HCT116 (cell line): ENCODE measurements at regions not wholly inside any gene's neighbourhood (a gene's known extent, or its start where the extent isn't known, plus 50 kb on each side); places are given as distances from the start of the nearest gene placed in this dataset.

Experiments
- ATAC-seq: fragments of 200-7000 bp; cut with Tn5 transposase; 2 replicates; pipeline ENCODE4 v1.9.1; 2020; ENCODE audit warnings: mild to moderate bottlenecking, moderate library complexity
- BruUV-seq: library from RNA; stranded (reverse); fragments of 400-500 nt; replicated peaks from 2 replicates; lab custom pipeline; 2021; lab: Mats Ljungman, UMichigan
- CTCF ChIA-PET: fragments of 300-600 bp; sonication (Branson Sonifier 250); formaldehyde crosslinking; loops from one replicate; lab custom pipeline; 2021; ENCODE audit warnings: antibody characterized with exemption; lab: Charles Lee
- POLR2A ChIA-PET: fragments of 300-600, 350-600 bp; sonication (Branson Sonifier 250); formaldehyde crosslinking; loops from one replicate; lab custom pipeline; 2021; ENCODE audit warnings: antibody characterized with exemption; lab: Charles Lee
- RAD21 ChIA-PET, 2 experiments: fragments of 300-600 bp; sonication (Branson Sonifier 250); formaldehyde crosslinking; loops; one replicate each; lab custom pipeline; 2023; ENCODE audit warnings: low total read pairs in 2 of 2; ENCODE audit not compliant: uncharacterized antibody in 2 of 2, unreplicated experiment in 2 of 2, low non-redundant PET in 1 of 2; lab: Charles Lee
- DNase-seq: peaks from one replicate; pipeline ENCODE4 v3.0.0-alpha.2; 2010; ENCODE audit warnings: low read depth, low spot score
- H2AFZ ChIP-seq: fragments of 200-600 bp; shearing (Covaris generic), sonication (generic); 2 replicates; pipeline ENCODE4 v1.6.1; 2017; ENCODE audit warnings: low read depth, mixed run types, mixed read lengths, antibody characterized with exemption, low read length; ENCODE audit not compliant: poor library complexity, severe bottlenecking
- H3K27ac ChIP-seq: 2 replicates; pipeline ENCODE4 v1.5.1; 2012; ENCODE audit warnings: low read depth, low read length
- H3K27me3 ChIP-seq: fragments of 200-600 bp; sonication (generic); 2 replicates; pipeline ENCODE4 v1.6.1; 2016; ENCODE audit warnings: mixed run types, low read length, mixed read lengths; ENCODE audit not compliant: insufficient read depth
- H3K36me3 ChIP-seq, 2 experiments: fragments of 200-500 bp in 1 of 2; fragments of 200-600 bp in 1 of 2; sonication (Bioruptor generic) in 1 of 2; sonication (generic) in 1 of 2; 2 replicates each; pipeline versions ENCODE4 v1.5.1 to v1.6.1; 2014 to 2016; ENCODE audit warnings: low read length in 2 of 2, inconsistent platforms in 1 of 2, mixed read lengths in 1 of 2, mixed run types in 1 of 2; ENCODE audit not compliant: insufficient read depth in 2 of 2, control insufficient read depth in 1 of 2
- H3K4me1 ChIP-seq, 2 experiments: fragments of 200-600 bp in 1 of 2; sonication (generic) in 1 of 2; 2 replicates each; pipeline versions ENCODE4 v1.5.1 to v1.6.1; 2012 to 2017; ENCODE audit warnings: low read length in 2 of 2, inconsistent platforms in 1 of 2, mild to moderate bottlenecking in 1 of 2, mixed read lengths in 1 of 2, mixed run types in 1 of 2, moderate library complexity in 1 of 2; ENCODE audit not compliant: insufficient read depth in 2 of 2, control insufficient read depth in 1 of 2
- H3K4me2 ChIP-seq: fragments of 200-600 bp; sonication (generic); 2 replicates; pipeline ENCODE4 v1.6.1; 2017; ENCODE audit warnings: mixed run types, low read length, mixed read lengths
- H3K4me3 ChIP-seq, 2 experiments: fragments of 200-600 bp in 1 of 2; sonication (generic) in 1 of 2; replicated peaks in 1 of 2; 2 replicates each; pipeline ENCODE4 v1.5.1; 2011 to 2016; ENCODE audit warnings: low read length in 2 of 2, control low read depth in 1 of 2, low read depth in 1 of 2, mild to moderate bottlenecking in 1 of 2, mixed read lengths in 1 of 2, mixed run types in 1 of 2
- H3K79me2 ChIP-seq: fragments of 200-600 bp; sonication (generic); 2 replicates; pipeline ENCODE4 v1.6.1; 2017; ENCODE audit warnings: mild to moderate bottlenecking, mixed run types, low read length, moderate library complexity, mixed read lengths; ENCODE audit not compliant: insufficient read depth
- H3K9ac ChIP-seq: fragments of 200-600 bp; sonication (generic); 2 replicates; pipeline ENCODE4 v1.6.1; 2016; ENCODE audit warnings: low read length, mixed read lengths
- H3K9me2 ChIP-seq: fragments of 200-600 bp; sonication (generic), shearing (Covaris generic); 2 replicates; pipeline ENCODE4 v1.6.1; 2017; ENCODE audit warnings: mixed run types, mild to moderate bottlenecking, moderate library complexity; ENCODE audit not compliant: insufficient read depth
- H3K9me3 ChIP-seq, 2 experiments: fragments of 200-500 bp in 1 of 2; fragments of 200-600 bp in 1 of 2; sonication (Bioruptor generic) in 1 of 2; sonication (generic) in 1 of 2; 2 replicates each; pipeline ENCODE4 v1.6.1; 2014 to 2017; ENCODE audit warnings: low read length in 2 of 2, mixed read lengths in 2 of 2, inconsistent platforms in 1 of 2, low read depth in 1 of 2, mild to moderate bottlenecking in 1 of 2, mixed run types in 1 of 2, moderate library complexity in 1 of 2; ENCODE audit not compliant: control insufficient read depth in 1 of 2, insufficient read depth in 1 of 2
- H4K20me1 ChIP-seq: fragments of 200-600 bp; sonication (generic), shearing (Covaris generic); 2 replicates; pipeline ENCODE4 v1.6.1; 2017; ENCODE audit warnings: mixed run types, mild to moderate bottlenecking, moderate library complexity; ENCODE audit not compliant: insufficient read depth
- ATF3 ChIP-seq: IDR thresholded peaks from 2 replicates; pipeline ENCODE4 v1.6.1; 2012
- CEBPB ChIP-seq: IDR thresholded peaks from 2 replicates; pipeline ENCODE4 v1.6.1; 2012; ENCODE audit warnings: low read depth
- EGR1 ChIP-seq: IDR thresholded peaks from 2 replicates; pipeline ENCODE4 v1.6.1; 2012; ENCODE audit warnings: low read depth
- ELF1 ChIP-seq: IDR thresholded peaks from 2 replicates; pipeline ENCODE4 v1.6.1; 2012; ENCODE audit warnings: low read depth, borderline replicate concordance
- EZH2 ChIP-seq: fragments of 200-600 bp; sonication (generic); IDR thresholded peaks from 2 replicates; pipeline ENCODE4 v1.6.1; 2017; ENCODE audit warnings: antibody characterized with exemption, mixed run types
- EZH2phosphoT487 ChIP-seq: fragments of 200-600 bp; IDR thresholded peaks from 2 replicates; pipeline ENCODE4 v1.6.1; 2018; ENCODE audit warnings: antibody characterized with exemption, borderline replicate concordance
- JUND ChIP-seq: IDR thresholded peaks from 2 replicates; pipeline ENCODE4 v1.6.1; 2012
- POLR2AphosphoS5 ChIP-seq: IDR thresholded peaks from 2 replicates; pipeline ENCODE4 v1.6.1; 2011; ENCODE audit warnings: mild to moderate bottlenecking, low read depth, low read length, moderate library complexity
- RAD21 ChIP-seq: IDR thresholded peaks from 2 replicates; pipeline ENCODE4 v1.6.1; 2012; ENCODE audit warnings: low read depth, mild to moderate bottlenecking
- REST ChIP-seq: IDR thresholded peaks from 2 replicates; pipeline ENCODE4 v1.6.1; 2012; ENCODE audit warnings: low read depth
- SIN3A ChIP-seq: IDR thresholded peaks from 2 replicates; pipeline ENCODE4 v1.6.1; 2012; ENCODE audit warnings: low read depth
- SP1 ChIP-seq: IDR thresholded peaks from 2 replicates; pipeline ENCODE4 v1.6.1; 2012; ENCODE audit warnings: low read depth
- TCF7L2 ChIP-seq: IDR thresholded peaks from 2 replicates; pipeline ENCODE4 v1.7.0; 2011; ENCODE audit warnings: borderline replicate concordance, inconsistent platforms; ENCODE audit not compliant: insufficient read depth, insufficient read length; ENCODE audit errors: extremely low read depth
- YY1 ChIP-seq: IDR thresholded peaks from 2 replicates; pipeline ENCODE4 v1.6.1; 2011; ENCODE audit warnings: low read length, low read depth, moderate library complexity, mild to moderate bottlenecking; ENCODE audit not compliant: insufficient replicate concordance; ENCODE audit errors: extremely low read depth
- ZFX ChIP-seq: fragments of 450-650 bp; IDR thresholded peaks from 2 replicates; pipeline ENCODE4 v1.6.1; 2017
- intact Hi-C: fragments of 100-400 bp; cut with micrococcal nuclease; formaldehyde crosslinking; loops from 2 replicates; pipeline ENCODE4 v1.10.0; 2022

- no peak for TF ChIP-seq SP1
- BruUV-seq: no TSS peak
- ChIA-PET CTCF (no interaction called here), POLR2A (no interaction called here), RAD21 (no interaction called here)
- Histone ChIP-seq H3K4me2 (no peak overlapping the region), H3K79me2 (no peaks in the 10 kb centered on the region), H3K36me3 (no peaks in the 10 kb centered on the region), H3K9ac (no peak overlapping the region), H3K27me3 (no peaks in the 10 kb centered on the region), H3K4me1 (no peaks in the 10 kb centered on the region), H2AFZ (no peak overlapping the region), H4K20me1 (no peaks in the 10 kb centered on the region), H3K9me3 (no peaks in the 10 kb centered on the region), H3K27ac (no peak overlapping the region), H3K4me3 (no peak overlapping the region), H3K9me2 (no peaks in the 10 kb centered on the region; the same call in 1 of the 2 replicates)
- DNase-seq: no peak
- intact Hi-C loops: no loop called here
- ATAC-seq: no peak
These were observed 123.0 kb upstream of the MEF2C start for GRCh38 chr5:89005990-89006389.

- intact Hi-C loops: no loop called here
- RAD21 ChIA-PET: no interaction called here
- no peaks in the 10 kb centered on the region for H4K20me1 ChIP-seq
- no peak overlapping the region for H3K4me2 ChIP-seq
- CTCF ChIA-PET: no interaction called here
- H3K9me2 ChIP-seq: no peaks in the 10 kb centered on the region
- H3K27ac ChIP-seq: no peak overlapping the region
- H3K9ac ChIP-seq: no peak overlapping the region
- H3K79me2 ChIP-seq: no peaks in the 10 kb centered on the region
- DNase-seq: no peak
- TF ChIP-seq ATF3: no peak
- TF ChIP-seq JUND: no peak
- TF ChIP-seq EZH2phosphoT487: no peak
- TF ChIP-seq TCF7L2: no peak
- TF ChIP-seq YY1: no peak
- no peak for TF ChIP-seq CEBPB
- no peak for TF ChIP-seq RAD21
- TF ChIP-seq SP1: no peak
- TF ChIP-seq ZFX: no peak
- TF ChIP-seq EZH2: no peak
- TF ChIP-seq SIN3A: no peak
- no peak for TF ChIP-seq ELF1
- TF ChIP-seq REST: no peak
- TF ChIP-seq POLR2AphosphoS5: no peak
- TF ChIP-seq EGR1: no peak
- TF ChIP-seq, all 23 proteins: peak for 0
- no peaks in the 10 kb centered on the region for H3K27me3 ChIP-seq
- H3K4me1 ChIP-seq: no peaks in the 10 kb centered on the region
- POLR2A ChIA-PET: no interaction called here
- no peaks in the 10 kb centered on the region for H3K9me3 ChIP-seq
- no peak overlapping the region for H3K4me3 ChIP-seq
- no peak overlapping the region for H2AFZ ChIP-seq
- no peaks in the 10 kb centered on the region for H3K36me3 ChIP-seq
- ATAC-seq: no peak
- BruUV-seq: no TSS peak
These were observed 121.4 kb upstream of the MEF2C start for GRCh38 chr5:89004379-89004778.
